HEK293T (cell line): ENCODE measurements at regions not wholly inside any gene's neighbourhood (a gene's known extent, or its start where the extent isn't known, plus 50 kb on each side); places are given as distances from the start of the nearest gene placed in this dataset.
"Not testable (repeated sequence)": the region's sequence is repeated elsewhere in the genome, so short reads cannot be mapped to it uniquely, and the experiment has no call there.

Experiments used
- CTBP1 ChIP-seq: fragments of 450-650 bp; IDR thresholded peaks from 2 replicates; pipeline ENCODE4 v1.6.1; 2016; ENCODE audit warnings: borderline replicate concordance
- FOXA1 ChIP-seq: fragments of 450-650 bp; IDR thresholded peaks from 2 replicates; pipeline ENCODE4 v1.6.1; 2016; ENCODE audit warnings: mild to moderate bottlenecking
- LEF1 ChIP-seq: fragments of 450-650 bp; IDR thresholded peaks from 2 replicates; pipeline ENCODE4 v1.6.1; 2017; ENCODE audit warnings: mild to moderate bottlenecking, borderline replicate concordance
- SP1 ChIP-seq: fragments of 450-650 bp; IDR thresholded peaks from 2 replicates; pipeline ENCODE4 v1.6.1; 2017
- TARDBP ChIP-seq: fragments of 450-650 bp; IDR thresholded peaks from 2 replicates; pipeline ENCODE4 v1.6.1; 2016

GRCh38 chr1:120619867-120620692, 103.7 kb upstream of the NBPF26 start:
- TF ChIP-seq CTBP1, FOXA1, LEF1, TARDBP, SP1: not testable (repeated sequence)
